GM23338 (cell line): ENCODE measurements at regions not wholly inside any gene's neighbourhood (a gene's known extent, or its start where the extent isn't known, plus 50 kb on each side); places are given as distances from the start of the nearest gene placed in this dataset.

ENCODE experiments used
- EZH2 ChIP-seq: fragments of 200-600 bp; sonication (generic); IDR thresholded peaks from one replicate; pipeline ENCODE4 v1.8.0; 2017; ENCODE audit warnings: antibody characterized with exemption, mild to moderate bottlenecking, low read depth; ENCODE audit not compliant: unreplicated experiment
- EZH2phosphoT487 ChIP-seq: fragments of 200-600 bp; sonication (generic); IDR thresholded peaks from one replicate; pipeline ENCODE4 v1.8.1; 2018; ENCODE audit warnings: antibody characterized with exemption; ENCODE audit not compliant: unreplicated experiment
- JUNB ChIP-seq: IDR thresholded peaks from one replicate; pipeline ENCODE4 v1.6.1; 2016; ENCODE audit warnings: antibody characterized with exemption; ENCODE audit not compliant: unreplicated experiment
- NANOG ChIP-seq: IDR thresholded peaks from 2 replicates; pipeline ENCODE4 v1.6.1; 2016; ENCODE audit warnings: antibody characterized with exemption, borderline replicate concordance
- POLR2AphosphoS5 ChIP-seq: IDR thresholded peaks from 2 replicates; pipeline ENCODE4 v1.6.1; 2016; ENCODE audit warnings: antibody characterized with exemption, low read depth
- ZNF114 ChIP-seq: fragments of 250-450 bp; sonication (Bioruptor Pico); IDR thresholded peaks from 2 replicates; pipeline ENCODE4 v1.5.0; 2020; ENCODE audit warnings: mild to moderate bottlenecking, moderate library complexity
- ZNF331 ChIP-seq: fragments of 250-450 bp; sonication (Bioruptor Pico); IDR thresholded peaks from 2 replicates; pipeline ENCODE4 v1.5.0; 2020; ENCODE audit warnings: low read depth, mild to moderate bottlenecking, moderate library complexity
- ZNF462 ChIP-seq: fragments of 250-450 bp; sonication (Bioruptor Pico); IDR thresholded peaks from 2 replicates; pipeline ENCODE4 v1.5.0; 2020; ENCODE audit warnings: mild to moderate bottlenecking, moderate library complexity
- TF ChIP-seq, protein P1 (sequence below), 2 experiments: fragments of 200-600 bp in 1 of 2; sonication (generic) in 1 of 2; conservative IDR thresholded peaks; 2 replicates each; pipeline versions ENCODE4 v1.5.1 to v1.6.1; 2016 to 2017; ENCODE audit warnings: antibody characterized with exemption in 2 of 2, low read depth in 2 of 2, mild to moderate bottlenecking in 2 of 2, moderate library complexity in 1 of 2
- TF ChIP-seq, protein P2 (sequence below): IDR thresholded peaks from one replicate; pipeline ENCODE4 v1.6.1; 2018; ENCODE audit warnings: antibody characterized with exemption; ENCODE audit not compliant: unreplicated experiment

DNA sequence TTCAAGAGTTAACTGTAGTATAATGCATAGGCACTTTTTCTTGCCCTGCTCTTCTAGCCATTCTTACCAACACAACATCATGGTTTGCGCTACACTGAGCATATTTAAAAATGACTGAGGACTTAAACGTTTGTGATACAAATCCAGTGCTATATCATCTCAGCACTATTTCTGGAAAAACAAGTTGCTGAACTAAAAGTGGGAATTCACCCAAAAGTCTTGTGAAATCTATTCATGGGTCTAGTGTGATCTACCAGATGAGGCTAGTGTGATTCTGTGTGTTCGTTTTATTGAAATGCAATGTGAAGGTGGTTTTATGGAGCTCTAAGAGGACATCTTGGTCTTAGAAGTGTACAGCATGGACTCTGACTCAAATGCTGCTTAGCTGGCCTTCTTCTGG, 584.6 kb upstream of the POM121L12 start:
- TF ChIP-seq, protein P1, sequence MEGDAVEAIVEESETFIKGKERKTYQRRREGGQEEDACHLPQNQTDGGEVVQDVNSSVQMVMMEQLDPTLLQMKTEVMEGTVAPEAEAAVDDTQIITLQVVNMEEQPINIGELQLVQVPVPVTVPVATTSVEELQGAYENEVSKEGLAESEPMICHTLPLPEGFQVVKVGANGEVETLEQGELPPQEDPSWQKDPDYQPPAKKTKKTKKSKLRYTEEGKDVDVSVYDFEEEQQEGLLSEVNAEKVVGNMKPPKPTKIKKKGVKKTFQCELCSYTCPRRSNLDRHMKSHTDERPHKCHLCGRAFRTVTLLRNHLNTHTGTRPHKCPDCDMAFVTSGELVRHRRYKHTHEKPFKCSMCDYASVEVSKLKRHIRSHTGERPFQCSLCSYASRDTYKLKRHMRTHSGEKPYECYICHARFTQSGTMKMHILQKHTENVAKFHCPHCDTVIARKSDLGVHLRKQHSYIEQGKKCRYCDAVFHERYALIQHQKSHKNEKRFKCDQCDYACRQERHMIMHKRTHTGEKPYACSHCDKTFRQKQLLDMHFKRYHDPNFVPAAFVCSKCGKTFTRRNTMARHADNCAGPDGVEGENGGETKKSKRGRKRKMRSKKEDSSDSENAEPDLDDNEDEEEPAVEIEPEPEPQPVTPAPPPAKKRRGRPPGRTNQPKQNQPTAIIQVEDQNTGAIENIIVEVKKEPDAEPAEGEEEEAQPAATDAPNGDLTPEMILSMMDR (conservative IDR thresholded peaks at IDR 0.05; ENCODE audit: low read depth in 2 of 2): no peak
- no peak for TF ChIP-seq EZH2
- TF ChIP-seq, protein P2, sequence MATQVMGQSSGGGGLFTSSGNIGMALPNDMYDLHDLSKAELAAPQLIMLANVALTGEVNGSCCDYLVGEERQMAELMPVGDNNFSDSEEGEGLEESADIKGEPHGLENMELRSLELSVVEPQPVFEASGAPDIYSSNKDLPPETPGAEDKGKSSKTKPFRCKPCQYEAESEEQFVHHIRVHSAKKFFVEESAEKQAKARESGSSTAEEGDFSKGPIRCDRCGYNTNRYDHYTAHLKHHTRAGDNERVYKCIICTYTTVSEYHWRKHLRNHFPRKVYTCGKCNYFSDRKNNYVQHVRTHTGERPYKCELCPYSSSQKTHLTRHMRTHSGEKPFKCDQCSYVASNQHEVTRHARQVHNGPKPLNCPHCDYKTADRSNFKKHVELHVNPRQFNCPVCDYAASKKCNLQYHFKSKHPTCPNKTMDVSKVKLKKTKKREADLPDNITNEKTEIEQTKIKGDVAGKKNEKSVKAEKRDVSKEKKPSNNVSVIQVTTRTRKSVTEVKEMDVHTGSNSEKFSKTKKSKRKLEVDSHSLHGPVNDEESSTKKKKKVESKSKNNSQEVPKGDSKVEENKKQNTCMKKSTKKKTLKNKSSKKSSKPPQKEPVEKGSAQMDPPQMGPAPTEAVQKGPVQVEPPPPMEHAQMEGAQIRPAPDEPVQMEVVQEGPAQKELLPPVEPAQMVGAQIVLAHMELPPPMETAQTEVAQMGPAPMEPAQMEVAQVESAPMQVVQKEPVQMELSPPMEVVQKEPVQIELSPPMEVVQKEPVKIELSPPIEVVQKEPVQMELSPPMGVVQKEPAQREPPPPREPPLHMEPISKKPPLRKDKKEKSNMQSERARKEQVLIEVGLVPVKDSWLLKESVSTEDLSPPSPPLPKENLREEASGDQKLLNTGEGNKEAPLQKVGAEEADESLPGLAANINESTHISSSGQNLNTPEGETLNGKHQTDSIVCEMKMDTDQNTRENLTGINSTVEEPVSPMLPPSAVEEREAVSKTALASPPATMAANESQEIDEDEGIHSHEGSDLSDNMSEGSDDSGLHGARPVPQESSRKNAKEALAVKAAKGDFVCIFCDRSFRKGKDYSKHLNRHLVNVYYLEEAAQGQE: no peak
- TF ChIP-seq NANOG: no peak
- no peak for TF ChIP-seq ZNF462 (CRISPR knock-in tag)
- no peak for TF ChIP-seq EZH2phosphoT487
- no peak for TF ChIP-seq ZNF331 (CRISPR knock-in tag)
- no peak for TF ChIP-seq ZNF114 (CRISPR knock-in tag)
- TF ChIP-seq POLR2AphosphoS5: no peak
- no peak for TF ChIP-seq JUNB
